ENCODE measurements at regions not wholly inside any gene's neighbourhood (a gene's known extent, or its start where the extent isn't known, plus 50 kb on each side); places are given as distances from the start of the nearest gene placed in this dataset.

DNA sequence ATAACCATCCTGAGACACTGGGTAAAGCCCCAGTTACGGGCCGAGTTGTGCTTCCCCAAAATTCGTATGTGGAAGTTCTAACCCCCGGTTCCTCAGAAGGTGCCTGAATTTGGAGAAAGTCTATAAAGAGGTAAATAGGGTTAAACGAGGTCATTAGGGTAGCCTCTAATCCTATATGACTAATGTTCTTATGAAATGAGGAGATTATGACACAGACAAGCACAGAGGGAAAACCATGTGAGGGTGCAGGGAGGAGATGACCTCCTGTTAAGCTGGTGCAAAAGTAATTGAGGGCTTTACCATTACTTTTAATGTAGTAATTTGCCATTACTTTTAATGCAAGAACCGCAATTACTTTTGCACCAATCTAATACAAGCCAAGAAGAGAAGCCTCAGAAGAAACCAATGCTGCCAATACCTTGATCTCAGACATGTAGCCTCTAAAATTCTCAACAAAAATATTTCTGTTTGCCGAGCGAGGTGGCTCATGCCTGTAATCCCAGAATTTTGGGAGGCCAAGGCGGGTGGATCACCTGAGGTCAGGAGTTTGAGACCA lies 260.8 kb downstream of the GPATCH2 start:
- TF ChIP-seq, protein P1, sequence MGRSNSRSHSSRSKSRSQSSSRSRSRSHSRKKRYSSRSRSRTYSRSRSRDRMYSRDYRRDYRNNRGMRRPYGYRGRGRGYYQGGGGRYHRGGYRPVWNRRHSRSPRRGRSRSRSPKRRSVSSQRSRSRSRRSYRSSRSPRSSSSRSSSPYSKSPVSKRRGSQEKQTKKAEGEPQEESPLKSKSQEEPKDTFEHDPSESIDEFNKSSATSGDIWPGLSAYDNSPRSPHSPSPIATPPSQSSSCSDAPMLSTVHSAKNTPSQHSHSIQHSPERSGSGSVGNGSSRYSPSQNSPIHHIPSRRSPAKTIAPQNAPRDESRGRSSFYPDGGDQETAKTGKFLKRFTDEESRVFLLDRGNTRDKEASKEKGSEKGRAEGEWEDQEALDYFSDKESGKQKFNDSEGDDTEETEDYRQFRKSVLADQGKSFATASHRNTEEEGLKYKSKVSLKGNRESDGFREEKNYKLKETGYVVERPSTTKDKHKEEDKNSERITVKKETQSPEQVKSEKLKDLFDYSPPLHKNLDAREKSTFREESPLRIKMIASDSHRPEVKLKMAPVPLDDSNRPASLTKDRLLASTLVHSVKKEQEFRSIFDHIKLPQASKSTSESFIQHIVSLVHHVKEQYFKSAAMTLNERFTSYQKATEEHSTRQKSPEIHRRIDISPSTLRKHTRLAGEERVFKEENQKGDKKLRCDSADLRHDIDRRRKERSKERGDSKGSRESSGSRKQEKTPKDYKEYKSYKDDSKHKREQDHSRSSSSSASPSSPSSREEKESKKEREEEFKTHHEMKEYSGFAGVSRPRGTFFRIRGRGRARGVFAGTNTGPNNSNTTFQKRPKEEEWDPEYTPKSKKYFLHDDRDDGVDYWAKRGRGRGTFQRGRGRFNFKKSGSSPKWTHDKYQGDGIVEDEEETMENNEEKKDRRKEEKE (IDR thresholded peaks at IDR 0.05; ENCODE audit: borderline replicate concordance in 1 of 2, control insufficient read depth in 1 of 2, low read depth in 2 of 2, low read length in 1 of 2), result no peak
- no peak for TF ChIP-seq CBFA2T3 (IDR thresholded peaks at IDR 0.05)
- no peak for TF ChIP-seq ZNF140 (CRISPR knock-in tag; IDR thresholded peaks at IDR 0.05)
- no peak for TF ChIP-seq ZFX (CRISPR knock-in tag; IDR thresholded peaks at IDR 0.05)
- TF ChIP-seq ZC3H8 (IDR thresholded peaks at IDR 0.05), result no peak
- TF ChIP-seq, protein P2, sequence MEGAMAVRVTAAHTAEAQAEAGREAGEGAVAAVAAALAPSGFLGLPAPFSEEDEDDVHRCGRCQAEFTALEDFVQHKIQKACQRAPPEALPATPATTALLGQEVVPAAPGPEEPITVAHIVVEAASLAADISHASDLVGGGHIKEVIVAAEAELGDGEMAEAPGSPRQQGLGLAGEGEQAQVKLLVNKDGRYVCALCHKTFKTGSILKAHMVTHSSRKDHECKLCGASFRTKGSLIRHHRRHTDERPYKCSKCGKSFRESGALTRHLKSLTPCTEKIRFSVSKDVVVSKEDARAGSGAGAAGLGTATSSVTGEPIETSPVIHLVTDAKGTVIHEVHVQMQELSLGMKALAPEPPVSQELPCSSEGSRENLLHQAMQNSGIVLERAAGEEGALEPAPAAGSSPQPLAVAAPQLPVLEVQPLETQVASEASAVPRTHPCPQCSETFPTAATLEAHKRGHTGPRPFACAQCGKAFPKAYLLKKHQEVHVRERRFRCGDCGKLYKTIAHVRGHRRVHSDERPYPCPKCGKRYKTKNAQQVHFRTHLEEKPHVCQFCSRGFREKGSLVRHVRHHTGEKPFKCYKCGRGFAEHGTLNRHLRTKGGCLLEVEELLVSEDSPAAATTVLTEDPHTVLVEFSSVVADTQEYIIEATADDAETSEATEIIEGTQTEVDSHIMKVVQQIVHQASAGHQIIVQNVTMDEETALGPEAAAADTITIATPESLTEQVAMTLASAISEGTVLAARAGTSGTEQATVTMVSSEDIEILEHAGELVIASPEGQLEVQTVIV (CRISPR knock-in tag; IDR thresholded peaks at IDR 0.05; ENCODE audit: borderline replicate concordance), result no peak
- no peak for TF ChIP-seq RFX7 (CRISPR knock-in tag; IDR thresholded peaks at IDR 0.05)
- no TSS peak for BruUV-seq (replicated peaks)
- WGBS (ENCODE audit: insufficient coverage, low coverage, missing lambda C conversion rate), result 3% methylated on average over 9 of the region's 9 CpGs
- H2AFZ ChIP-seq (ENCODE audit: low read depth, low read length), result no peak overlapping the region
- in situ Hi-C loops (cut with MboI) (no loop called here), intact Hi-C loops (cut with micrococcal nuclease) (no loop called here)
- POLR2A ChIA-PET, result no interaction called here
- no peaks in the 10 kb centered on the region for H4K20me1 ChIP-seq (replicated peaks; ENCODE audit: control insufficient read depth, insufficient read depth, low read length)
- no peaks in the 10 kb centered on the region for H3K36me3 ChIP-seq (ENCODE audit: control insufficient read depth, insufficient read depth, low read length)
- H3K9me3 ChIP-seq (replicated peaks; ENCODE audit: control insufficient read depth, insufficient read depth, low read depth, low read length), result peaks cover 3% of the 10 kb centered on the region; the same call in 1 of the 2 replicates
- no peak overlapping the region for H3K4me2 ChIP-seq (ENCODE audit: insufficient read depth, low read length)
- no peak for FAIRE-seq
- CTCF ChIA-PET (ENCODE audit: low intra/inter-chr PET ratio), result no interaction called here
- H3K79me2 ChIP-seq (ENCODE audit: control insufficient read depth, insufficient read depth, low read length), result no peaks in the 10 kb centered on the region
- no peaks in the 10 kb centered on the region for H3K27me3 ChIP-seq (ENCODE audit: control insufficient read depth in 2 of 2, insufficient read depth in 2 of 2, low read length in 2 of 2)
- no peak for DNase-seq (ENCODE audit: extremely low read depth in 1 of 4, low spot score in 3 of 4)
- H3K4me3 ChIP-seq, result no peak overlapping the region
- no peak for ATAC-seq
- H3K4me1 ChIP-seq (replicated peaks in 1 of 2; ENCODE audit: control insufficient read depth in 2 of 2, insufficient read depth in 2 of 2, low read length in 2 of 2), result no peaks in the 10 kb centered on the region
- H3K27ac ChIP-seq (ENCODE audit: extremely low read depth, low read depth, low read length), result no peak overlapping the region
- H3K9me1 ChIP-seq (ENCODE audit: control insufficient read depth, insufficient read depth, low read length), result no peaks in the 10 kb centered on the region
- no peak overlapping the region for H3K9ac ChIP-seq (ENCODE audit: insufficient read depth in 1 of 2, low read depth in 2 of 2, low read length in 2 of 2)
